ENCODE measurements at regions not wholly inside any gene's neighbourhood (a gene's known extent, or its start where the extent isn't known, plus 50 kb on each side); places are given as distances from the start of the nearest gene placed in this dataset.

- TF ChIP-seq CTCF (conservative IDR thresholded peaks at IDR 0.05) (no peak), EZH2 (IDR thresholded peaks at IDR 0.05; ENCODE audit: low read depth) (no peak)
- intact Hi-C loops (cut with micrococcal nuclease; ENCODE audit: unreplicated experiment): no loop called here
- no peaks in the 10 kb centered on the region; the same call in 1 of the 2 replicates for H3K27me3 ChIP-seq (ENCODE audit: insufficient read depth, low read depth)
- no peaks in the 10 kb centered on the region for H3K36me3 ChIP-seq (ENCODE audit: low read depth)
- H3K79me2 ChIP-seq (ENCODE audit: low read depth): no peaks in the 10 kb centered on the region
- H3K9me2 ChIP-seq (ENCODE audit: insufficient read depth): no peaks in the 10 kb centered on the region
- no peak overlapping the region for H3K4me2 ChIP-seq
- no peaks in the 10 kb centered on the region for H3K9me3 ChIP-seq (ENCODE audit: insufficient read depth, low read depth)
- no peaks in the 10 kb centered on the region for H4K20me1 ChIP-seq (ENCODE audit: insufficient read depth)
- H2AFZ ChIP-seq: no peak overlapping the region
- no peak for DNase-seq
- BruUV-seq (replicated peaks): no TSS peak
- no peaks in the 10 kb centered on the region for H3F3A ChIP-seq (ENCODE audit: insufficient read depth, low read depth)
- H3K27ac ChIP-seq: no peak overlapping the region
- H3K4me1 ChIP-seq (replicated peaks; ENCODE audit: insufficient read depth): no peaks in the 10 kb centered on the region
- H3K4me3 ChIP-seq: no peak overlapping the region
- CTCF ChIA-PET: no interaction called here
- POLR2A ChIA-PET (ENCODE audit: unreplicated experiment): no interaction called here
These were observed 319.3 kb upstream of the ATP10A start for GRCh38 chr15:26182441-26182840.

- no peak overlapping the region for H3K4me2 ChIP-seq
- H3K36me3 ChIP-seq (ENCODE audit: low read depth): no peaks in the 10 kb centered on the region
- intact Hi-C loops (cut with micrococcal nuclease; ENCODE audit: unreplicated experiment): no loop called here
- no peaks in the 10 kb centered on the region for H3K79me2 ChIP-seq (ENCODE audit: low read depth)
- CTCF ChIA-PET: no interaction called here
- H3K4me1 ChIP-seq (replicated peaks; ENCODE audit: insufficient read depth): no peaks in the 10 kb centered on the region
- no peaks in the 10 kb centered on the region; the same call in 1 of the 2 replicates for H3K27me3 ChIP-seq (ENCODE audit: insufficient read depth, low read depth)
- H3F3A ChIP-seq (ENCODE audit: insufficient read depth, low read depth): no peaks in the 10 kb centered on the region
- H3K9me3 ChIP-seq (ENCODE audit: insufficient read depth, low read depth): no peaks in the 10 kb centered on the region
- H3K9me2 ChIP-seq (ENCODE audit: insufficient read depth): no peaks in the 10 kb centered on the region
- no peak for DNase-seq
- TF ChIP-seq CTCF (conservative IDR thresholded peaks at IDR 0.05) (no peak), EZH2 (IDR thresholded peaks at IDR 0.05; ENCODE audit: low read depth) (no peak)
- no peak overlapping the region for H3K4me3 ChIP-seq
- no peak overlapping the region for H3K27ac ChIP-seq
- POLR2A ChIA-PET (ENCODE audit: unreplicated experiment): no interaction called here
- BruUV-seq (replicated peaks): no TSS peak
- no peaks in the 10 kb centered on the region for H4K20me1 ChIP-seq (ENCODE audit: insufficient read depth)
- no peak overlapping the region for H2AFZ ChIP-seq
These were observed 316.8 kb upstream of the ATP10A start for GRCh38 chr15:26179906-26180305.

- Histone ChIP-seq H3K9me2 (ENCODE audit: insufficient read depth) (no peaks in the 10 kb centered on the region), H3K79me2 (ENCODE audit: low read depth) (no peaks in the 10 kb centered on the region), H3K9me3 (ENCODE audit: insufficient read depth, low read depth) (no peaks in the 10 kb centered on the region), H3K4me3 (no peak overlapping the region), H3K4me1 (replicated peaks; ENCODE audit: insufficient read depth) (no peaks in the 10 kb centered on the region), H3F3A (ENCODE audit: insufficient read depth, low read depth) (no peaks in the 10 kb centered on the region), H3K27ac (no peak overlapping the region), H2AFZ (no peak overlapping the region), H3K27me3 (ENCODE audit: insufficient read depth, low read depth) (no peaks in the 10 kb centered on the region; the same call in 1 of the 2 replicates), H4K20me1 (ENCODE audit: insufficient read depth) (no peaks in the 10 kb centered on the region), H3K36me3 (ENCODE audit: low read depth) (no peaks in the 10 kb centered on the region), H3K4me2 (no peak overlapping the region)
- BruUV-seq (replicated peaks): no TSS peak
- DNase-seq: no peak
- TF ChIP-seq CTCF (conservative IDR thresholded peaks at IDR 0.05): no peak
- no peak for TF ChIP-seq EZH2 (IDR thresholded peaks at IDR 0.05; ENCODE audit: low read depth)
- ChIA-PET CTCF (no interaction called here), POLR2A (ENCODE audit: unreplicated experiment) (no interaction called here)
- intact Hi-C loops (cut with micrococcal nuclease; ENCODE audit: unreplicated experiment): no loop called here
These were observed 315.6 kb upstream of the ATP10A start for GRCh38 chr15:26178640-26179220.

Data from PC-9 (cell line).